ENCODE measurements at regions not wholly inside any gene's neighbourhood (a gene's known extent, or its start where the extent isn't known, plus 50 kb on each side); places are given as distances from the start of the nearest gene placed in this dataset.
"Not testable (repeated sequence)": the region's sequence is repeated elsewhere in the genome, so short reads cannot be mapped to it uniquely, and the experiment has no call there.

DNA sequence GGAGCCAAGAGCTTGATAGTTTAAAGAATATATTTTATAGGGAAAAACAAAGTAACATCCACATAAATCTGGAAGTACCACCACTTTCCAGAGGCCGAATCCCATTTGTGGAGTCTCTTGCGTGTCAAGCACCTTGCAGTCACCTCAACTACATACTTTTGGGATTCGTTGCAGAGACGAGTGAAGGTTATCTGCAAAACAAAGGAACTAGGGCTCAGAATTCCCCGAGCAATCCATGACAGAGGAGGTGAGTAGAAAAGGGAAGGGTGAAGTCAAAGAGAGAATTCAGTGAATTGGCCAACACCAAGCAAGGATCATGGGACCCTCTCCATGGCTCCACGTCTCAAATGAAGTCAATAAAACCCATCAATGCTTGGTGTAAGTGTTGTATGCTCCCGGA lies 80.3 kb downstream of the UNC93B1 start:
- TF ChIP-seq, protein P1, sequence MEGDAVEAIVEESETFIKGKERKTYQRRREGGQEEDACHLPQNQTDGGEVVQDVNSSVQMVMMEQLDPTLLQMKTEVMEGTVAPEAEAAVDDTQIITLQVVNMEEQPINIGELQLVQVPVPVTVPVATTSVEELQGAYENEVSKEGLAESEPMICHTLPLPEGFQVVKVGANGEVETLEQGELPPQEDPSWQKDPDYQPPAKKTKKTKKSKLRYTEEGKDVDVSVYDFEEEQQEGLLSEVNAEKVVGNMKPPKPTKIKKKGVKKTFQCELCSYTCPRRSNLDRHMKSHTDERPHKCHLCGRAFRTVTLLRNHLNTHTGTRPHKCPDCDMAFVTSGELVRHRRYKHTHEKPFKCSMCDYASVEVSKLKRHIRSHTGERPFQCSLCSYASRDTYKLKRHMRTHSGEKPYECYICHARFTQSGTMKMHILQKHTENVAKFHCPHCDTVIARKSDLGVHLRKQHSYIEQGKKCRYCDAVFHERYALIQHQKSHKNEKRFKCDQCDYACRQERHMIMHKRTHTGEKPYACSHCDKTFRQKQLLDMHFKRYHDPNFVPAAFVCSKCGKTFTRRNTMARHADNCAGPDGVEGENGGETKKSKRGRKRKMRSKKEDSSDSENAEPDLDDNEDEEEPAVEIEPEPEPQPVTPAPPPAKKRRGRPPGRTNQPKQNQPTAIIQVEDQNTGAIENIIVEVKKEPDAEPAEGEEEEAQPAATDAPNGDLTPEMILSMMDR (IDR thresholded peaks at IDR 0.05): not testable (repeated sequence)
- TF ChIP-seq POLR2A (IDR thresholded peaks at IDR 0.05): not testable (repeated sequence)
